NCI-H2029 (cell line): ENCODE measurements at regions not wholly inside any gene's neighbourhood (a gene's known extent, or its start where the extent isn't known, plus 50 kb on each side); places are given as distances from the start of the nearest gene placed in this dataset.
"Not testable (repeated sequence)": the region's sequence is repeated elsewhere in the genome, so short reads cannot be mapped to it uniquely, and the experiment has no call there.

ENCODE experiments used
- DNase-seq: peaks from one replicate; lab custom pipeline; 2025; lab: John Stamatoyannopoulos, UW

- DNase-seq, result no peak
These were observed 150.4 kb upstream of the NXPH2 start for GRCh38 chr2:138930571-138930970.

GRCh38 chr2:138928374-138929021 lies 148.3 kb upstream of the NXPH2 start:
- DNase-seq, result no peak

- peak; percentile 3 for DNase-seq
These were observed 142.9 kb upstream of the NXPH2 start for GRCh38 chr2:138922973-138923563.

GRCh38 chr2:138919120-138919747 lies 139.0 kb upstream of the NXPH2 start:
- DNase-seq, result no peak

GRCh38 chr2:138910427-138910826 lies 130.2 kb upstream of the NXPH2 start:
- DNase-seq, result no peak

- DNase-seq, result no peak
These were observed 126.4 kb upstream of the NXPH2 start for GRCh38 chr2:138906549-138906948.

- no peak for DNase-seq
These were observed 122.2 kb upstream of the NXPH2 start for GRCh38 chr2:138902239-138902871.

- DNase-seq, result no peak
These were observed 121.3 kb upstream of the NXPH2 start for GRCh38 chr2:138901530-138901929.

- no peak for DNase-seq
These were observed 118.7 kb upstream of the NXPH2 start for GRCh38 chr2:138898855-138899254.

- DNase-seq, result no peak
These were observed 117.1 kb upstream of the NXPH2 start for GRCh38 chr2:138897274-138897673.

- no peak for DNase-seq
These were observed 113.6 kb upstream of the NXPH2 start for GRCh38 chr2:138893746-138894145.

GRCh38 chr2:138881126-138881525 lies 100.9 kb upstream of the NXPH2 start:
- DNase-seq, result no peak

GRCh38 chr2:138879931-138880330 lies 99.7 kb upstream of the NXPH2 start:
- no peak for DNase-seq

GRCh38 chr2:138877421-138877820 lies 97.2 kb upstream of the NXPH2 start:
- no peak for DNase-seq

- DNase-seq, result no peak
These were observed 94.1 kb upstream of the NXPH2 start for GRCh38 chr2:138874251-138874650.

GRCh38 chr2:138872116-138872515 lies 91.9 kb upstream of the NXPH2 start:
- DNase-seq, result not testable (repeated sequence)

- DNase-seq, result no peak
These were observed 91.1 kb upstream of the NXPH2 start for GRCh38 chr2:138871312-138871711.

GRCh38 chr2:138867341-138867740 lies 87.2 kb upstream of the NXPH2 start:
- DNase-seq, result no peak

- DNase-seq, result no peak
These were observed 86.6 kb upstream of the NXPH2 start for GRCh38 chr2:138866797-138867196.

- no peak for DNase-seq
These were observed 73.6 kb upstream of the NXPH2 start for GRCh38 chr2:138853761-138854160.

GRCh38 chr2:138853296-138853695 lies 73.1 kb upstream of the NXPH2 start:
- no peak for DNase-seq

GRCh38 chr2:138846216-138846821 lies 66.1 kb upstream of the NXPH2 start:
- peak; percentile 11 for DNase-seq

GRCh38 chr2:138842341-138842740 lies 62.2 kb upstream of the NXPH2 start:
- DNase-seq, result no peak
